K562 (cell line): ENCODE measurements at regions not wholly inside any gene's neighbourhood (a gene's known extent, or its start where the extent isn't known, plus 50 kb on each side); places are given as distances from the start of the nearest gene placed in this dataset.

Experiments used
- ATAC-seq: fragments of 200-7000 bp; cut with Tn5 transposase; 3 replicates; pipeline ENCODE4 v1.9.1; 2020; ENCODE audit warnings: moderate library complexity
- BruUV-seq: library from RNA; stranded (reverse); fragments of 400-500 nt; replicated peaks from 2 replicates; lab custom pipeline; 2021; lab: Mats Ljungman, UMichigan
- CTCF ChIA-PET: fragments of 300-600 bp; formaldehyde crosslinking; extraction: SDS; loops from one replicate; lab custom pipeline; 2021; ENCODE audit warnings: low intra/inter-chr PET ratio; lab: Yijun Ruan, JAX
- POLR2A ChIA-PET: fragments of 300-600, 350-650 bp; sonication (Branson Sonifier 250); formaldehyde crosslinking; extraction: SDS; loops from one replicate; lab custom pipeline; 2021; ENCODE audit warnings: antibody characterized with exemption, inconsistent platforms; lab: Yijun Ruan, JAX
- DNase-seq, 4 experiments: peaks; one replicate each; pipeline versions ENCODE4 v3.0.0 to v3.0.0-alpha.2; 2011 to 2018; ENCODE audit warnings: low spot score in 3 of 4, mixed read lengths in 3 of 4; ENCODE audit errors: extremely low read depth in 1 of 4
- FAIRE-seq: peaks from 2 replicates; lab custom pipeline; 2011; peaks lifted over from hg19 to GRCh38; lab: Jason Lieb, UNC
- H2AFZ ChIP-seq: 2 replicates; pipeline ENCODE4 v1.6.0; 2011; ENCODE audit warnings: low read depth, low read length, control low read depth, inconsistent platforms
- H3K27ac ChIP-seq: fragments of 200-600 bp; 3 replicates; pipeline ENCODE4 v1.8.0; 2011; ENCODE audit warnings: low read depth, mild to moderate bottlenecking, control low read depth, inconsistent platforms, low read length, moderate library complexity, mixed read lengths; ENCODE audit errors: extremely low read depth
- H3K27me3 ChIP-seq, 2 experiments: fragments of 300-600 bp in 1 of 2; 2 replicates in 1 of 2; 3 replicates in 1 of 2; pipeline versions ENCODE4 v1.6.0 to v1.8.0; 2011; ENCODE audit warnings: inconsistent platforms in 2 of 2, low read length in 2 of 2, mild to moderate bottlenecking in 1 of 2, mixed read lengths in 1 of 2, moderate library complexity in 1 of 2; ENCODE audit not compliant: control insufficient read depth in 2 of 2, insufficient read depth in 2 of 2
- H3K36me3 ChIP-seq: fragments of 300-600 bp; 3 replicates; pipeline ENCODE4 v1.8.0; 2011; ENCODE audit warnings: mild to moderate bottlenecking, low read length, inconsistent platforms; ENCODE audit not compliant: control insufficient read depth, insufficient read depth
- H3K4me1 ChIP-seq, 2 experiments: fragments of 200-600 bp in 1 of 2; replicated peaks in 1 of 2; 2 replicates in 1 of 2; 3 replicates in 1 of 2; pipeline versions ENCODE4 v1.5.1 to v1.8.0; 2011; ENCODE audit warnings: inconsistent platforms in 2 of 2, low read length in 2 of 2, mild to moderate bottlenecking in 1 of 2, mixed read lengths in 1 of 2, moderate library complexity in 1 of 2; ENCODE audit not compliant: control insufficient read depth in 2 of 2, insufficient read depth in 2 of 2
- H3K4me2 ChIP-seq: 2 replicates; pipeline ENCODE4 v1.6.1; 2011; ENCODE audit warnings: low read length, control low read depth, inconsistent platforms, mixed read lengths; ENCODE audit not compliant: insufficient read depth
- H3K4me3 ChIP-seq: fragments of 200-600 bp; sonication (generic), shearing (Covaris generic); 2 replicates; pipeline ENCODE4 v1.5.1; 2016; ENCODE audit warnings: control low read depth, inconsistent platforms
- H3K79me2 ChIP-seq: fragments of 200-600 bp; 3 replicates; pipeline ENCODE4 v1.8.0; 2011; ENCODE audit warnings: low read length, inconsistent platforms; ENCODE audit not compliant: control insufficient read depth, insufficient read depth
- H3K9ac ChIP-seq, 2 experiments: 2 replicates each; pipeline versions ENCODE4 v1.6.0 to v1.6.1; 2011; ENCODE audit warnings: low read depth in 2 of 2, low read length in 2 of 2, control low read depth in 1 of 2, inconsistent platforms in 1 of 2, mild to moderate bottlenecking in 1 of 2, mixed read lengths in 1 of 2; ENCODE audit not compliant: insufficient read depth in 1 of 2
- H3K9me1 ChIP-seq: one replicate; pipeline ENCODE4 v1.6.0; 2011; ENCODE audit warnings: inconsistent platforms, mild to moderate bottlenecking, low read length, moderate library complexity; ENCODE audit not compliant: control insufficient read depth, insufficient read depth
- H3K9me3 ChIP-seq: replicated peaks from 2 replicates; pipeline ENCODE4 v1.5.1; 2011; ENCODE audit warnings: low read depth, low read length, inconsistent platforms; ENCODE audit not compliant: control insufficient read depth, insufficient read depth
- H4K20me1 ChIP-seq: replicated peaks from 2 replicates; pipeline ENCODE4 v1.6.1; 2011; ENCODE audit warnings: low read length, inconsistent platforms, mixed read lengths; ENCODE audit not compliant: control insufficient read depth, insufficient read depth
- JUND ChIP-seq, 2 experiments: IDR thresholded peaks; 2 replicates in 1 of 2; 3 replicates in 1 of 2; pipeline ENCODE4 v1.6.1; 2011; ENCODE audit warnings: borderline replicate concordance in 2 of 2, low read depth in 2 of 2, low read length in 2 of 2, improper control_type of control experiment in 1 of 2, missing biosample characterization in 1 of 2, missing genetic modification characterization in 1 of 2, missing genetic modification reagents in 1 of 2
- MCM3 ChIP-seq: fragments of 450-650 bp; IDR thresholded peaks from 2 replicates; pipeline ENCODE4 v1.6.1; 2016
- NR2C2 ChIP-seq, 2 experiments: fragments of 200-800 bp in 1 of 2; sonication (Bioruptor generic) in 1 of 2; sonication (generic) in 1 of 2; formaldehyde crosslinking in 1 of 2; IDR thresholded peaks; 2 replicates each; pipeline versions ENCODE4 v1.6.1 to v1.8.0; 2016 to 2022; ENCODE audit warnings: mild to moderate bottlenecking in 1 of 2, missing compliant biosample characterization in 1 of 2, missing genetic modification characterization in 1 of 2, missing genetic modification reagents in 1 of 2
- WGBS: fragments of 100-300 bp; shearing (Covaris generic); methylation state at CpG from one replicate; pipeline ENCODE4 v1.1.6; 2016; ENCODE audit warnings: low coverage, mixed read lengths; ENCODE audit not compliant: insufficient coverage; ENCODE audit errors: missing lambda C conversion rate; 5-methylcytosine and 5-hydroxymethylcytosine counted together
- in situ Hi-C: fragments of 300-500 bp; cut with MboI; formaldehyde crosslinking; loops from 4 replicates; pipeline ENCODE4 v1.15.0; 2018; ENCODE audit warnings: inconsistent platforms, mixed read lengths
- intact Hi-C: fragments of 100-400 bp; cut with micrococcal nuclease; formaldehyde crosslinking; loops from 2 replicates; pipeline ENCODE4 v1.14.2; 2022
- TF ChIP-seq, protein P1 (sequence below): fragments of 450-650 bp; IDR thresholded peaks from one replicate; pipeline ENCODE4 v1.6.1; 2018; ENCODE audit warnings: mild to moderate bottlenecking, moderate library complexity; ENCODE audit not compliant: partially characterized antibody
- TF ChIP-seq, protein P2 (sequence below): sonication (generic); formaldehyde crosslinking; IDR thresholded peaks from 2 replicates; pipeline ENCODE4 v1.9.0; 2022; ENCODE audit warnings: mild to moderate bottlenecking, missing genetic modification reagents

DNA sequence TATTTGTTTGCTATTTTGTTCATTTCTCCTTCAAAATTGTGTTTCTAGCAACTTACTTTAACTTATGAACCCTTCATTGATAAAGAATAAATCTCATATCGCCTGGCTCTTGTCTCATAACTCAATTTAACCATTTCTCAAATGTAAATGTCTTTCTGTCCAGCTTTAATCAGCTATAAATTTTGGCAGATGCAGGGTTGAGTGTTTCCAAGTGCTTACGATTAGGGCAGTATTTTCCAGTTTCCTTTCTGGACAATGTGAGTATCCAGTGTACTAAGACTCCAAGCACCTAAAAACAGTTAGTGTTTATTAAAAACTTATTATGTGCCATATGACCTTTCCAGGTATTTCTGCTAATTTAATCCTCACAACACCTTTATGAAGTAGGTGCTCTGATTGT is 218.6 kb upstream of the GK2 start:
- TF ChIP-seq, protein P1, sequence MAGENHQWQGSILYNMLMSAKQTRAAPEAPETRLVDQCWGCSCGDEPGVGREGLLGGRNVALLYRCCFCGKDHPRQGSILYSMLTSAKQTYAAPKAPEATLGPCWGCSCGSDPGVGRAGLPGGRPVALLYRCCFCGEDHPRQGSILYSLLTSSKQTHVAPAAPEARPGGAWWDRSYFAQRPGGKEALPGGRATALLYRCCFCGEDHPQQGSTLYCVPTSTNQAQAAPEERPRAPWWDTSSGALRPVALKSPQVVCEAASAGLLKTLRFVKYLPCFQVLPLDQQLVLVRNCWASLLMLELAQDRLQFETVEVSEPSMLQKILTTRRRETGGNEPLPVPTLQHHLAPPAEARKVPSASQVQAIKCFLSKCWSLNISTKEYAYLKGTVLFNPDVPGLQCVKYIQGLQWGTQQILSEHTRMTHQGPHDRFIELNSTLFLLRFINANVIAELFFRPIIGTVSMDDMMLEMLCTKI = no peak
- no peak for TF ChIP-seq NR2C2 (CRISPR knock-in tag; IDR thresholded peaks at IDR 0.05)
- TF ChIP-seq NR2C2 (tag; IDR thresholded peaks at IDR 0.05) = no peak
- no peak for TF ChIP-seq MCM3
- Histone ChIP-seq H3K36me3 (no peaks in the 10 kb centered on the region), H3K9me1 (no peaks in the 10 kb centered on the region), H2AFZ (peak overlapping the region; percentile 72), H3K27me3 (no peaks in the 10 kb centered on the region), H4K20me1 (no peaks in the 10 kb centered on the region), H3K9me3 (no peaks in the 10 kb centered on the region), H3K27ac (no peak overlapping the region), H3K9ac (no peak overlapping the region), H3K4me2 (no peak overlapping the region), H3K79me2 (no peaks in the 10 kb centered on the region), H3K4me1 (peaks cover 0 to 5% of the 10 kb centered on the region in 2 experiments; a peak in 1 of 5 replicates), H3K4me3 (no peak overlapping the region)
- in situ Hi-C loops = no loop called here
- FAIRE-seq (no peak), DNase-seq (no peak), ATAC-seq (no peak)
- ChIA-PET POLR2A (no interaction called here), CTCF (no interaction called here)
- 32% methylated on average over 2 of the region's 2 CpGs for WGBS
- no TSS peak for BruUV-seq
- intact Hi-C loops = loop anchor here (5.0 kb wide), 1 partner anchor 51 kb away; no protein-coding TSS in a partner anchor

DNA sequence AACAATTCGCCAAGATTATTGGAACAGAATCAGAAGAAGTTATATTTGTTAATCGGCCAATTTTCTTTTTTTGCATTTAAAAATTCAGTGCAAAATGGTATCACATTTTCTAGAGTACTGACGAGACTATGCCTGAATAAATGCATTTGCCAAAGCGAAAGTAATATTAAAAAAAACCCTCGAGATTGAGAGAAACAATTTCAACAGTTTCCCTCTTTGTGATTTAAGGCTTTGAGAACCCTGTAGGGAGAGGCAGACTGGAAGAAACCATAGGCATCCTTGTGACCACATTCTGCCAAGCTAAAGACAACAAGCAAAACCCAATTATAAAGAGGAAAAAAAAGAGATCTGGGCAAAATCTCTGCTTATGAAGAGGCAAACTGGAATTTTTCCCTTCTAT is 218.1 kb upstream of the GK2 start:
- Histone ChIP-seq H3K36me3 (no peaks in the 10 kb centered on the region), H3K4me2 (0 out of 2 replicates have a peak overlapping the region, but pooled peaks have one; percentile 24), H3K9me3 (no peaks in the 10 kb centered on the region), H3K27ac (no peak overlapping the region), H3K4me1 (peaks cover 0 to 3% of the 10 kb centered on the region in 2 experiments; a peak in 2 of 5 replicates), H3K27me3 (no peaks in the 10 kb centered on the region), H3K9ac (0 out of 4 replicates have a peak overlapping the region, but pooled peaks of 1 of the 2 experiments have one; percentile 9), H4K20me1 (no peaks in the 10 kb centered on the region), H3K4me3 (0 out of 2 replicates have a peak overlapping the region, but pooled peaks have one; percentile 4), H2AFZ (peak overlapping the region; percentile 72), H3K79me2 (no peaks in the 10 kb centered on the region), H3K9me1 (no peaks in the 10 kb centered on the region)
- ChIA-PET POLR2A (interaction anchor here (0.6 to 1.3 kb wide), 2 partner anchors 10 to 17 kb away, joined by 3 to 4 read pairs; no protein-coding TSS in a partner anchor), CTCF (no interaction called here)
- FAIRE-seq (no peak), DNase-seq (no peak), ATAC-seq (no peak)
- no TSS peak for BruUV-seq
- TF ChIP-seq JUND (IDR thresholded peaks at IDR 0.05; ENCODE audit: borderline replicate concordance, low read depth, low read length) (no peak), JUND (tag; IDR thresholded peaks at IDR 0.05; ENCODE audit: borderline replicate concordance, low read depth, low read length) (no peak)
- TF ChIP-seq, protein P2, sequence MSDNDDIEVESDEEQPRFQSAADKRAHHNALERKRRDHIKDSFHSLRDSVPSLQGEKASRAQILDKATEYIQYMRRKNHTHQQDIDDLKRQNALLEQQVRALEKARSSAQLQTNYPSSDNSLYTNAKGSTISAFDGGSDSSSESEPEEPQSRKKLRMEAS = no peak
- 9% methylated on average over 5 of the region's 5 CpGs for WGBS
- intact Hi-C loops (loop anchor here (5.0 kb wide), 1 partner anchor 51 kb away; no protein-coding TSS in a partner anchor), in situ Hi-C loops (no loop called here)
